Type B pancreatic cell (in vitro differentiated cells): ENCODE measurements at regions not wholly inside any gene's neighbourhood (a gene's known extent, or its start where the extent isn't known, plus 50 kb on each side); places are given as distances from the start of the nearest gene placed in this dataset.

Source experiments
- DNase-seq: peaks from one replicate; pipeline ENCODE4 v3.0.0; 2021; ENCODE audit warnings: mixed read lengths; ENCODE audit not compliant: unreplicated experiment; ENCODE audit errors: extremely low spot score
- H3K27ac Mint-ChIP-seq: 2 replicates; pipeline ENCODE4 v1.8.0; 2021; ENCODE audit warnings: mild to moderate bottlenecking, mixed read lengths
- H3K27me3 Mint-ChIP-seq: 2 replicates; pipeline ENCODE4 v1.8.0; 2021; ENCODE audit warnings: mixed read lengths
- H3K36me3 Mint-ChIP-seq: 2 replicates; pipeline ENCODE4 v1.8.0; 2021; ENCODE audit warnings: mixed read lengths
- H3K4me1 Mint-ChIP-seq: one replicate; pipeline ENCODE4 v1.8.0; 2021; ENCODE audit warnings: mixed read lengths; ENCODE audit not compliant: unreplicated experiment
- H3K4me3 Mint-ChIP-seq: 2 replicates; pipeline ENCODE4 v1.8.0; 2021; ENCODE audit warnings: mild to moderate bottlenecking, mixed read lengths
- H3K9me3 Mint-ChIP-seq: 2 replicates; pipeline ENCODE4 v1.8.0; 2021; ENCODE audit warnings: mixed read lengths
- CTCF ChIP-seq: fragments of 200-600 bp; sonication (generic); conservative IDR thresholded peaks from 2 replicates; pipeline ENCODE4 v1.5.0; 2021; ENCODE audit warnings: antibody characterized with exemption, mild to moderate bottlenecking

DNA sequence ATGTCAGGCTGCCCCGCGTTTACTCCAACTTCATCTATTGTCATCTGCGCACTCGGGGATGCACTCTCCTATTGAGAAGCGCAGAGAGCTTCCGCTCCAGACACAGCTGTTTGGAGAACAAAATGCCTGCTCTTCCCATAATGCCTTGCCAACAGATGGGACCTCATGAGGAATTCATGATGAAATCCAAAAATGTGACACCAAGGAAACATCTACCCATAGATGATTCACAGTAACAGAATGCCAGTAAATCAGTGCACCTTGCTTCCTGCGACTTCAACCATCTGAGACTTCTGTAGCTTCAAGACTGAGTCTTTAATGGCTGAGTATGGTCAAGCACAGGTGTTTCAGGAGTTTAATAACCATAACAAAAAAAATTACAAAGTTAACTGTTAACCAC, 1144.9 kb upstream of the GOT2 start:
- no peak for DNase-seq
- no peaks in the 10 kb centered on the region for H3K36me3 Mint-ChIP-seq
- H3K27ac Mint-ChIP-seq: peak overlapping the region; percentile 0
- no peaks in the 10 kb centered on the region for H3K9me3 Mint-ChIP-seq
- H3K27me3 Mint-ChIP-seq: peaks cover 20% of the 10 kb centered on the region
- no peak overlapping the region for H3K4me3 Mint-ChIP-seq
- H3K4me1 Mint-ChIP-seq: peaks cover 3% of the 10 kb centered on the region
- TF ChIP-seq CTCF: no peak

GRCh38 chr16:59878479-59878878, 1144.4 kb upstream of the GOT2 start:
- no peak for DNase-seq
- Mint-ChIP-seq H3K36me3 (no peaks in the 10 kb centered on the region), H3K4me3 (no peak overlapping the region), H3K27ac (peak overlapping the region; percentile 0), H3K4me1 (peaks cover 3% of the 10 kb centered on the region), H3K27me3 (peaks cover 20% of the 10 kb centered on the region), H3K9me3 (no peaks in the 10 kb centered on the region)
- TF ChIP-seq CTCF: no peak

- no peak for DNase-seq
- Mint-ChIP-seq H3K27ac (no peak overlapping the region), H3K9me3 (peaks cover 8% of the 10 kb centered on the region)
Measured at GRCh38 chr16:59864981-59865666, 1131.0 kb upstream of the GOT2 start.

DNA sequence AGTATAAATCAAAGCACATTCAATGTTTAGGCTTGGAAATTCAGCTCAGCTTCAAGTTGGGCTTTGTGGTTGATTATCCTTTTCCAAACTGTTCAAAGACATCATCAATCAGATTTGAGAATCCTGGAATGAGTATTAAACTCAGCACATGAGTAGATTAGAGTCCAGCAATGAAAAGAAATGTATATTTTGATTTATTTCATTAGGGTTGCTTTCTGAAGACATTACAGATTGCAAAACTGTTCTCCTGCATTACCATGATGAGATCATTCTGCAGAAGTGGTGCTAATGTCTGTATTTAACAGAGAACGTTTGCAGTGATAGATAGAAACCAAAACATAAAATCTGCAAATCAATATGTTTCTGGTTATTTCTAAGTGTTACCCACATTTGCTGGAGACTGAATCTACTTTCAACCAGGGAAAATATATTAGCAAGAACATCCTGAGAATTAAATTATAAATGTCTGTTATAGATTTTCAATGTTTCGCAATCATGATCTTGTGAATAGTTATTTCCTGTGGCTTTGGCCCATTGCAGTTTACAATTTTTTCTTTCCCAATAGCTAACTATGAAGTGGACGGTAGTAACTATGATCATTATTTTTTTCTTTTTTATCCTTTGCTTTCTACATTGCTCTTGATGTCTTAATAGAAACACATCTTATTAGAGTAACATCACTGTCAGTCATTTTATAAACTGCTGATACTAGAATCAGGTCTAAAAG, 1125.7 kb upstream of the GOT2 start:
- H3K27ac Mint-ChIP-seq: no peak overlapping the region
- TF ChIP-seq CTCF: no peak
- peaks cover 8% of the 10 kb centered on the region for H3K9me3 Mint-ChIP-seq
- no peaks in the 10 kb centered on the region for H3K36me3 Mint-ChIP-seq
- no peak for DNase-seq
- H3K27me3 Mint-ChIP-seq: no peaks in the 10 kb centered on the region
- peaks cover 7% of the 10 kb centered on the region for H3K4me1 Mint-ChIP-seq
- H3K4me3 Mint-ChIP-seq: no peak overlapping the region

More at GRCh38 chr16:59864981-59865666, 1131.0 kb upstream of the GOT2 start:
- TF ChIP-seq CTCF: no peak
- Mint-ChIP-seq H3K4me3 (no peak overlapping the region), H3K4me1 (peaks cover 11% of the 10 kb centered on the region), H3K27me3 (no peaks in the 10 kb centered on the region), H3K36me3 (no peaks in the 10 kb centered on the region)

- no peak for TF ChIP-seq CTCF
- no peaks in the 10 kb centered on the region for H3K4me1 Mint-ChIP-seq
- H3K9me3 Mint-ChIP-seq: no peaks in the 10 kb centered on the region
- no peak overlapping the region for H3K4me3 Mint-ChIP-seq
- no peak for DNase-seq
- no peaks in the 10 kb centered on the region for H3K36me3 Mint-ChIP-seq
- no peak overlapping the region for H3K27ac Mint-ChIP-seq
- H3K27me3 Mint-ChIP-seq: peaks cover 12% of the 10 kb centered on the region
Measured at GRCh38 chr16:59854846-59855439, 1120.8 kb upstream of the GOT2 start.
